Left ventricle myocardium inferior (tissue), 1 donor: ENCODE measurements at regions not wholly inside any gene's neighbourhood (a gene's known extent, or its start where the extent isn't known, plus 50 kb on each side); places are given as distances from the start of the nearest gene placed in this dataset.

Experiments
- DNase-seq: peaks from one replicate; pipeline ENCODE4 v3.0.0-alpha.2; 2020
- H3K27ac ChIP-seq: fragments of 200-600 bp; replicated peaks from 2 replicates; pipeline ENCODE4 v1.8.0; 2021
- H3K27me3 ChIP-seq: fragments of 200-600 bp; 2 replicates; pipeline ENCODE4 v1.8.0; 2021; ENCODE audit warnings: low read depth
- H3K36me3 ChIP-seq: fragments of 200-600 bp; 2 replicates; pipeline ENCODE4 v1.8.0; 2021
- H3K4me1 ChIP-seq: fragments of 200-600 bp; 2 replicates; pipeline ENCODE4 v1.8.0; 2021
- H3K4me3 ChIP-seq: fragments of 200-600 bp; 2 replicates; pipeline ENCODE4 v1.8.0; 2021; ENCODE audit warnings: mild to moderate bottlenecking, moderate library complexity
- H3K9me3 ChIP-seq: fragments of 200-600 bp; replicated peaks from 2 replicates; pipeline ENCODE4 v1.8.0; 2021
- CTCF ChIP-seq: fragments of 200-600 bp; IDR thresholded peaks from 2 replicates; pipeline ENCODE4 v1.8.0; 2021; ENCODE audit warnings: antibody characterized with exemption, mild to moderate bottlenecking, borderline replicate concordance
- intact Hi-C: fragments of 100-400 bp; cut with micrococcal nuclease; formaldehyde crosslinking; loops from one replicate; pipeline ENCODE4 v1.11.0; 2022
- donor health status: DM: no; HTN: yes; CAD: no; lungs with severe emphysema.

DNA sequence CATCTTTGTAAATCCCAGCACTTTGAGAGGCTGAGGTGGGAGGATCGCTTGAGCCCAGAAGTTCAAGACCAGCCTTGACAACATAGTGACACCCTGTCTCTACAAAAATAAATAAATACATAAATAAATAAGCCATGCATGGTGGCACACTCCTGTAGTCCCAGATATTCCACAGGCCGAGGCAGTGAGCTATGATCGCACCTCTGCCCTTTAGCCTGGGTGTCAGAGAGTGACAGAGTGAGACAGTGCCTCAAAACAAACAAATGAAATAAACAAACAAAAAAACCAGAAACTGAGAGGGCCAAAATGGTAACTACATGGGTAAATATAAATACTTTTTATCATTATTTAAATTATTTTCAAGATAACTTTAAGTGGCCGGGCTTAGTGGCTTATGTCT, 445.4 kb downstream of the ZIC1 start:
- H3K4me1 ChIP-seq = no peaks in the 10 kb centered on the region
- intact Hi-C loops = no loop called here
- TF ChIP-seq CTCF = no peak
- no peak for DNase-seq
- no peaks in the 10 kb centered on the region for H3K9me3 ChIP-seq
- no peak overlapping the region for H3K27ac ChIP-seq
- H3K4me3 ChIP-seq = no peak overlapping the region
- H3K36me3 ChIP-seq = no peaks in the 10 kb centered on the region
- H3K27me3 ChIP-seq = no peaks in the 10 kb centered on the region

DNA sequence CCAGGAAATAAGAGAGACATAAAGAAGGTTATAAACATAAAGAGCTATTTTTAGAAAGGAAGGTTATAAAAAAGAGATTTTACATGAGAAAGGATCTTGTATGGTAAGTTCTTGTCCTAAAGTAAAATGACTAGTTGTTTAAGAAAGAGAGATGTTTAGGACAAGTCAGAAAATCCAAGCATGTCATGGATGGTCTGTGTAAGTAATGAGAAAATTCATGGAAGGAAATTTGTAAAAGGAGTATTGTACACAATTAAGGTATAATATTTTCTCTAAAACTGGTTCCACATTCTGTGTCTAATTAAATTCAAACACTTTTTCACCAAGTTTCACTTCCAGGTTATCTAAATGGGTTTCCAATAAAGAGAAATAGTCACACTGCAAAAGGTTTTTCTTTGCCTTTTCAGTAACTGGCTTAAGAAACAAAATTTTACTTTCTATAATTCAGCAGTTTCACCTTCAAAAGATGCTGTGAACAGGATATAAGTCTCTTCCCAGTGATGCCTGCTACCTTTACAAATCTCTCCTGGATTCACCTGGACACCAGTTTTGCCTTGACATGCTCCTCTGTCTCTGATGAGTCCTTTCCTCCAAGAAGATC, 455.7 kb downstream of the ZIC1 start:
- Histone ChIP-seq H3K9me3 (peaks cover 30% of the 10 kb centered on the region), H3K27ac (no peak overlapping the region), H3K4me3 (no peak overlapping the region), H3K4me1 (no peaks in the 10 kb centered on the region), H3K36me3 (no peaks in the 10 kb centered on the region), H3K27me3 (no peaks in the 10 kb centered on the region)
- no peak for DNase-seq
- no peak for TF ChIP-seq CTCF
- intact Hi-C loops = no loop called here

- TF ChIP-seq CTCF = no peak
- Histone ChIP-seq H3K4me3 (no peak overlapping the region), H3K4me1 (no peaks in the 10 kb centered on the region), H3K27me3 (no peaks in the 10 kb centered on the region), H3K27ac (no peak overlapping the region), H3K36me3 (no peaks in the 10 kb centered on the region), H3K9me3 (peaks cover 30% of the 10 kb centered on the region)
- no peak for DNase-seq
- intact Hi-C loops = no loop called here
Observed at GRCh38 chr3:147866561-147866960, 457.4 kb downstream of the ZIC1 start.

GRCh38 chr3:147872568-147872967, 463.4 kb downstream of the ZIC1 start:
- no peak overlapping the region for H3K4me3 ChIP-seq
- H3K27me3 ChIP-seq = no peaks in the 10 kb centered on the region
- no peak overlapping the region for H3K27ac ChIP-seq
- H3K9me3 ChIP-seq = no peaks in the 10 kb centered on the region
- TF ChIP-seq CTCF = no peak
- no peaks in the 10 kb centered on the region for H3K4me1 ChIP-seq
- DNase-seq = no peak
- H3K36me3 ChIP-seq = no peaks in the 10 kb centered on the region
- intact Hi-C loops = no loop called here

- TF ChIP-seq CTCF = no peak
- intact Hi-C loops = no loop called here
- Histone ChIP-seq H3K4me3 (no peak overlapping the region), H3K27me3 (no peaks in the 10 kb centered on the region), H3K36me3 (no peaks in the 10 kb centered on the region), H3K9me3 (peaks cover 16% of the 10 kb centered on the region), H3K4me1 (no peaks in the 10 kb centered on the region), H3K27ac (no peak overlapping the region)
- DNase-seq = no peak
Observed at GRCh38 chr3:147875498-147875897, 466.3 kb downstream of the ZIC1 start.

DNA sequence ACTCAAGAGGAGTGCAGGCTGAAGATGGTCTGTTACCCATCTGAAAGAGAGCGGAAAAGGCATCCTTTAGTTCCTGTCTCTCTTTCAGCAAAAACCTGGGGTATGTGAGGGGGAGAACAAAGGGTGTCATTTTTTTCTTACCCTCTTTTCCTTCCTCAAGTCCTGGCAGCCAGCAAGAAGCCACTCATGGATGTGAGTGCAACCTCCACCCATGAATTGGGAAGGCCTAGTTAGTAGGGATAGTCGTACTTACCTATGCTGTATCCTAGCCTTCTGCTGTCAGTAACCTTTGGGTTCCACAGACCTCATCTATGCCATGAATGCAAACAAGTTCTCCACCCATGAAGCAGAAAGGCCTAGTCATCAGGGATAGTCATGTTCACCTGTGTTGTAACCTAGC, 472.8 kb downstream of the ZIC1 start:
- intact Hi-C loops = no loop called here
- H3K9me3 ChIP-seq = peaks cover 54% of the 10 kb centered on the region
- DNase-seq = no peak
- H3K36me3 ChIP-seq = no peaks in the 10 kb centered on the region
- no peaks in the 10 kb centered on the region for H3K27me3 ChIP-seq
- no peak for TF ChIP-seq CTCF
- no peak overlapping the region for H3K4me3 ChIP-seq
- no peak overlapping the region for H3K27ac ChIP-seq
- H3K4me1 ChIP-seq = no peaks in the 10 kb centered on the region
